CMK (cell line): ENCODE measurements at regions not wholly inside any gene's neighbourhood (a gene's known extent, or its start where the extent isn't known, plus 50 kb on each side); places are given as distances from the start of the nearest gene placed in this dataset.

Experiments used
- DNase-seq: peaks from one replicate; pipeline ENCODE4 v3.0.0-alpha.2; 2010; ENCODE audit warnings: low read depth

- no peak for DNase-seq
These were observed 213.1 kb upstream of the DCN start for GRCh38 chr12:91395628-91396135.

- DNase-seq: no peak
These were observed 212.3 kb upstream of the DCN start for GRCh38 chr12:91394903-91395302.

GRCh38 chr12:91388573-91388972 lies 206.0 kb upstream of the DCN start:
- DNase-seq: no peak

- DNase-seq: no peak
These were observed 205.0 kb upstream of the DCN start for GRCh38 chr12:91387461-91388134.

GRCh38 chr12:91384806-91385205 lies 202.2 kb upstream of the DCN start:
- no peak for DNase-seq

- DNase-seq: no peak
These were observed 201.7 kb upstream of the DCN start for GRCh38 chr12:91384366-91384765.

GRCh38 chr12:91383099-91383498 lies 200.5 kb upstream of the DCN start:
- no peak for DNase-seq

- DNase-seq: no peak
These were observed 199.5 kb upstream of the DCN start for GRCh38 chr12:91382081-91382543.

- no peak for DNase-seq
These were observed 198.7 kb upstream of the DCN start for GRCh38 chr12:91381309-91381804.

- no peak for DNase-seq
These were observed 198.0 kb upstream of the DCN start for GRCh38 chr12:91380631-91381030.

GRCh38 chr12:91379051-91379775 lies 196.6 kb upstream of the DCN start:
- DNase-seq: no peak

GRCh38 chr12:91377436-91377835 lies 194.8 kb upstream of the DCN start:
- DNase-seq: no peak

GRCh38 chr12:91373086-91373485 lies 190.5 kb upstream of the DCN start:
- DNase-seq: no peak

GRCh38 chr12:91370086-91370868 lies 187.7 kb upstream of the DCN start:
- no peak for DNase-seq

GRCh38 chr12:91368613-91369012 lies 186.0 kb upstream of the DCN start:
- DNase-seq: no peak

- DNase-seq: no peak
These were observed 184.7 kb upstream of the DCN start for GRCh38 chr12:91367234-91367849.

GRCh38 chr12:91364471-91365184 lies 182.0 kb upstream of the DCN start:
- no peak for DNase-seq

- no peak for DNase-seq
These were observed 179.2 kb upstream of the DCN start for GRCh38 chr12:91361864-91362263.

- DNase-seq: no peak
These were observed 174.8 kb upstream of the DCN start for GRCh38 chr12:91357381-91357780.

- no peak for DNase-seq
These were observed 173.8 kb upstream of the DCN start for GRCh38 chr12:91356405-91356804.
